Smooth muscle cell (in vitro differentiated cells): ENCODE measurements at regions not wholly inside any gene's neighbourhood (a gene's known extent, or its start where the extent isn't known, plus 50 kb on each side); places are given as distances from the start of the nearest gene placed in this dataset.

ENCODE experiments used
- DNase-seq: peaks from one replicate; lab custom pipeline; 2025; ENCODE audit not compliant: unreplicated experiment; lab: John Stamatoyannopoulos, UW
- H2AFZ ChIP-seq: fragments of 200-600 bp; sonication (generic); 2 replicates; pipeline ENCODE4 v1.6.0; 2016; ENCODE audit warnings: antibody characterized with exemption, low read depth, mild to moderate bottlenecking
- H3F3A ChIP-seq: fragments of 200-600 bp; sonication (generic); 2 replicates; pipeline ENCODE4 v1.6.0; 2017; ENCODE audit warnings: antibody characterized with exemption, low read depth
- H3K27ac ChIP-seq: fragments of 200-600 bp; sonication (generic); 2 replicates; pipeline ENCODE4 v1.5.1; 2016; ENCODE audit warnings: low read depth, mild to moderate bottlenecking
- H3K27me3 ChIP-seq: fragments of 200-600 bp; sonication (generic); 2 replicates; pipeline ENCODE4 v1.6.1; 2016; ENCODE audit warnings: low read depth, mild to moderate bottlenecking
- H3K36me3 ChIP-seq: fragments of 200-600 bp; sonication (generic); 2 replicates; pipeline ENCODE4 v1.5.1; 2016; ENCODE audit warnings: low read depth
- H3K4me1 ChIP-seq: fragments of 200-600 bp; sonication (generic); 2 replicates; pipeline ENCODE4 v1.5.1; 2016; ENCODE audit warnings: low read depth
- H3K4me2 ChIP-seq: fragments of 200-600 bp; sonication (generic); 2 replicates; pipeline ENCODE4 v1.6.0; 2016; ENCODE audit warnings: mild to moderate bottlenecking
- H3K4me3 ChIP-seq: fragments of 200-600 bp; sonication (generic); 2 replicates; pipeline ENCODE4 v1.5.1; 2016; ENCODE audit warnings: mild to moderate bottlenecking
- H3K79me2 ChIP-seq: fragments of 200-600 bp; sonication (generic); 2 replicates; pipeline ENCODE4 v1.6.0; 2016; ENCODE audit warnings: low read depth, mild to moderate bottlenecking
- H3K9ac ChIP-seq: fragments of 200-600 bp; sonication (generic); 2 replicates; pipeline ENCODE4 v1.6.0; 2016; ENCODE audit warnings: low read depth
- H3K9me3 ChIP-seq: fragments of 200-600 bp; sonication (generic); replicated peaks from 2 replicates; pipeline ENCODE4 v1.5.1; 2016; ENCODE audit warnings: low read depth
- H4K20me1 ChIP-seq: fragments of 200-600 bp; sonication (generic); 2 replicates; pipeline ENCODE4 v1.6.0; 2016; ENCODE audit warnings: low read depth
- CTCF ChIP-seq: fragments of 200-600 bp; sonication (generic); IDR thresholded peaks from 2 replicates; pipeline ENCODE4 v1.5.1; 2017; ENCODE audit warnings: borderline replicate concordance, mild to moderate bottlenecking, antibody characterized with exemption; ENCODE audit not compliant: insufficient read depth, poor library complexity, severe bottlenecking
- whole genome bisulfite sequencing: methylation state at CpG from one replicate; pipeline ENCODE4 v1.1.7; 2016; ENCODE audit warnings: low lambda C conversion rate; 5-methylcytosine and 5-hydroxymethylcytosine counted together

- 61% methylated on average over 7 of the region's 7 CpGs for WGBS
Measured at GRCh38 chr1:58430421-58431275, 115.9 kb downstream of the OMA1 start.

GRCh38 chr1:58426918-58427317 is 119.6 kb downstream of the OMA1 start:
- Histone ChIP-seq H2AFZ (no peak overlapping the region), H3K27me3 (no peaks in the 10 kb centered on the region), H3K4me1 (no peaks in the 10 kb centered on the region), H3F3A (no peaks in the 10 kb centered on the region), H3K4me2 (no peak overlapping the region), H3K9me3 (no peaks in the 10 kb centered on the region), H3K9ac (no peak overlapping the region), H3K79me2 (no peaks in the 10 kb centered on the region), H3K4me3 (no peak overlapping the region), H3K36me3 (no peaks in the 10 kb centered on the region), H4K20me1 (no peaks in the 10 kb centered on the region), H3K27ac (no peak overlapping the region)
- no peak for DNase-seq
- no peak for TF ChIP-seq CTCF
- 95% methylated on average over 2 of the region's 2 CpGs for WGBS

More at GRCh38 chr1:58430421-58431275, 115.9 kb downstream of the OMA1 start:
- no peak overlapping the region for H3K27ac ChIP-seq
- peaks cover 9% of the 10 kb centered on the region for H3K4me1 ChIP-seq
- H3K4me2 ChIP-seq, result no peak overlapping the region
- no peaks in the 10 kb centered on the region for H3K9me3 ChIP-seq
- H4K20me1 ChIP-seq, result no peaks in the 10 kb centered on the region
- no peaks in the 10 kb centered on the region for H3K79me2 ChIP-seq
- H2AFZ ChIP-seq, result no peak overlapping the region
- no peaks in the 10 kb centered on the region for H3K36me3 ChIP-seq
- no peaks in the 10 kb centered on the region for H3F3A ChIP-seq
- H3K9ac ChIP-seq, result no peak overlapping the region
- TF ChIP-seq CTCF, result no peak
- DNase-seq, result no peak
- no peaks in the 10 kb centered on the region for H3K27me3 ChIP-seq
- H3K4me3 ChIP-seq, result no peak overlapping the region

GRCh38 chr1:58422436-58422835 is 124.1 kb downstream of the OMA1 start:
- Histone ChIP-seq H3K4me2 (no peak overlapping the region), H3K9ac (no peak overlapping the region), H3K4me3 (no peak overlapping the region), H3K27ac (no peak overlapping the region), H3K9me3 (no peaks in the 10 kb centered on the region), H3K36me3 (no peaks in the 10 kb centered on the region), H4K20me1 (no peaks in the 10 kb centered on the region), H3K27me3 (no peaks in the 10 kb centered on the region), H3F3A (no peaks in the 10 kb centered on the region), H3K4me1 (no peaks in the 10 kb centered on the region), H2AFZ (no peak overlapping the region), H3K79me2 (no peaks in the 10 kb centered on the region)
- no peak for TF ChIP-seq CTCF
- WGBS, result 78% methylated on average over 4 of the region's 4 CpGs
- no peak for DNase-seq
